NB4 (cell line): ENCODE measurements at regions not wholly inside any gene's neighbourhood (a gene's known extent, or its start where the extent isn't known, plus 50 kb on each side); places are given as distances from the start of the nearest gene placed in this dataset.

Source experiments
- DNase-seq: peaks from one replicate; pipeline ENCODE4 v3.0.0; 2010; ENCODE audit warnings: low read depth
- H3K4me3 ChIP-seq: one replicate; pipeline ENCODE4 v1.5.1; 2011; ENCODE audit warnings: mild to moderate bottlenecking, low read depth, low read length, moderate library complexity
- MYC ChIP-seq: IDR thresholded peaks from 2 replicates; pipeline ENCODE4 v1.6.1; 2011; ENCODE audit warnings: low read depth, low read length
- POLR2A ChIP-seq: IDR thresholded peaks from 2 replicates; pipeline ENCODE4 v1.6.1; 2011; ENCODE audit warnings: mild to moderate bottlenecking; ENCODE audit not compliant: insufficient read length; ENCODE audit errors: extremely low read depth
- TF ChIP-seq, protein P1 (sequence below): IDR thresholded peaks from one replicate; pipeline ENCODE4 v1.5.1; 2012; ENCODE audit warnings: low read depth, low read length
- TF ChIP-seq, protein P2 (sequence below): IDR thresholded peaks from 2 replicates; pipeline ENCODE4 v1.6.1; 2011; ENCODE audit warnings: low read depth, low read length

DNA sequence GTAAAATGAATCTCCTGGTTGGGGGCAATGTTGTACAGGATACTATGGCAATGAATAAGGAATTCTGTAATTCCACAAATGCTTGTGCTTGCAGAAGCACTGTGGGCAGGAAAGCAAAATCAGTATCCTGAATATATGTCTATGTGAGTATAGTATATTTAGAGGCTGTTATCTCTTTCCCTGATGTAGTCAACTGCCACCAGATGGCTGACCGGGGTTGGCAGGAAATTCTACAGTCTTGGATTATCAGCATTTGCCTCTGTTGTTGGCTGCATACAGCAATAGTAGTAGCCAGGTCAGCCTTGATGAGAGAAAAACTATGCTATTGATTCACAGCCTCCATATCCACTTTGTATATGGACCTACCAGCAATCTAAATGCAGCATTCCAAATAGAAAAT, 425.1 kb upstream of the JAG1 start:
- no peak overlapping the region for H3K4me3 ChIP-seq
- no peak for TF ChIP-seq POLR2A
- TF ChIP-seq, protein P1, sequence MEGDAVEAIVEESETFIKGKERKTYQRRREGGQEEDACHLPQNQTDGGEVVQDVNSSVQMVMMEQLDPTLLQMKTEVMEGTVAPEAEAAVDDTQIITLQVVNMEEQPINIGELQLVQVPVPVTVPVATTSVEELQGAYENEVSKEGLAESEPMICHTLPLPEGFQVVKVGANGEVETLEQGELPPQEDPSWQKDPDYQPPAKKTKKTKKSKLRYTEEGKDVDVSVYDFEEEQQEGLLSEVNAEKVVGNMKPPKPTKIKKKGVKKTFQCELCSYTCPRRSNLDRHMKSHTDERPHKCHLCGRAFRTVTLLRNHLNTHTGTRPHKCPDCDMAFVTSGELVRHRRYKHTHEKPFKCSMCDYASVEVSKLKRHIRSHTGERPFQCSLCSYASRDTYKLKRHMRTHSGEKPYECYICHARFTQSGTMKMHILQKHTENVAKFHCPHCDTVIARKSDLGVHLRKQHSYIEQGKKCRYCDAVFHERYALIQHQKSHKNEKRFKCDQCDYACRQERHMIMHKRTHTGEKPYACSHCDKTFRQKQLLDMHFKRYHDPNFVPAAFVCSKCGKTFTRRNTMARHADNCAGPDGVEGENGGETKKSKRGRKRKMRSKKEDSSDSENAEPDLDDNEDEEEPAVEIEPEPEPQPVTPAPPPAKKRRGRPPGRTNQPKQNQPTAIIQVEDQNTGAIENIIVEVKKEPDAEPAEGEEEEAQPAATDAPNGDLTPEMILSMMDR = peak; percentile 11
- DNase-seq = peak; percentile 11

DNA sequence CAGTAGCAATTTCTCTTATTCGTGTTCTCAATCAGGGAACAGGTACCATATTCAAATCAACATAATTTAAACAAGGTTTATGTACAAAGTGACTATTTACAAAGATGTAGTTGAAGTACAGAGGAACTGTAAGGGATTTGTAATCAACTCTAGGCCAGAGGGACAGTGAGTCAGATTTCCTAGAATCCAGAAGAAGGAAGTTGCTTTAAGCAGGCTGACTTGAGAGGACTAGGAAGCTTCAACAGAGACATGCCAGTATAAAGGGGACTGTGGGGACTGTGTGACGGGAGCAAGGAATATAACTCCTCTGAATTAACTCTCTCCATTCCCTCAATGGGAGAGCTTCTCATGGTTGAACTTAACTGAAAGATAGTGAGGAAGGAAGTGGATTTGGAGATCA, 427.4 kb upstream of the JAG1 start:
- DNase-seq = no peak
- H3K4me3 ChIP-seq = no peak overlapping the region
- TF ChIP-seq, protein P2, sequence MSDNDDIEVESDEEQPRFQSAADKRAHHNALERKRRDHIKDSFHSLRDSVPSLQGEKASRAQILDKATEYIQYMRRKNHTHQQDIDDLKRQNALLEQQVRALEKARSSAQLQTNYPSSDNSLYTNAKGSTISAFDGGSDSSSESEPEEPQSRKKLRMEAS = no peak
- TF ChIP-seq POLR2A (no peak), MYC (no peak)
- TF ChIP-seq, protein P1 = no peak

DNA sequence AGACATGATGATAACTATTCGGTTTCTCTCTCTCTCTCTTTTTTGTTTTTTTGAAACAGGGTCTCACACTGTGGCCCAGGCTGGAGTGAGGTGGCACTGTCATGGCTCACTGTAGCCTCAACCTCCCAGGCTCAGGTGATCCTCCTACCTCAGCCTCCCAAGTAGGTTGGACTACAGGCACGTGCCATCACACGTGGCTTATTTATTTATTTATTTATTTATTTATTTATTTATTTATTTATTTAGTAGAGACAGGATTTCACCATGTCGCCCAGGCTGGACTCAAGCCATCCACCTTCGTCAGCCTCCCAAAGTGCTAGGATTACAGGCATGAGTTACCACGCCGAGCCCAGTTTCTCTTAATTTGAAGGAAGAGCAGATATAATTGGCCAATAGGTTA, 427.9 kb upstream of the JAG1 start:
- no peak for DNase-seq
- TF ChIP-seq MYC (no peak), POLR2A (no peak)
- TF ChIP-seq, protein P2 = no peak
- TF ChIP-seq, protein P1 = no peak
- no peak overlapping the region for H3K4me3 ChIP-seq

DNA sequence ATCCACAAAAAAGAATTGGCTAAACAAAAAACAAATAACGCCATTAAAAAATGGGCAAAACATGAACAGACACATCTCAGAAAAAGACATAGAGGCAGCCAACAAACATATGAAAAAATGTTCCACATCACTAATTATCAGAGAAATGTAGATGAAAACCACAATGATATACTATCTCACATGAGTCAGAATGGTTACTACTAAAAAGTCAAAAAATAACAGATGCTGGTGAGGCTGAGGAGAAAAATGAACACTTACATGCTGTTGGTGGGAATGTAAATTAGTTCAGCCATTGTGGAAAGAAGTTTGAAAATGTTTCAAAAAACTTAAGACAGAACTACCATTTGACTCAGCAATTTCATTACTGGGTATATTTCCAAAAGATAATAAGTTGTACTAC, 430.1 kb upstream of the JAG1 start:
- TF ChIP-seq POLR2A (no peak), MYC (no peak)
- TF ChIP-seq, protein P1 = no peak
- TF ChIP-seq, protein P2 = no peak
- DNase-seq = no peak
- no peak overlapping the region for H3K4me3 ChIP-seq

DNA sequence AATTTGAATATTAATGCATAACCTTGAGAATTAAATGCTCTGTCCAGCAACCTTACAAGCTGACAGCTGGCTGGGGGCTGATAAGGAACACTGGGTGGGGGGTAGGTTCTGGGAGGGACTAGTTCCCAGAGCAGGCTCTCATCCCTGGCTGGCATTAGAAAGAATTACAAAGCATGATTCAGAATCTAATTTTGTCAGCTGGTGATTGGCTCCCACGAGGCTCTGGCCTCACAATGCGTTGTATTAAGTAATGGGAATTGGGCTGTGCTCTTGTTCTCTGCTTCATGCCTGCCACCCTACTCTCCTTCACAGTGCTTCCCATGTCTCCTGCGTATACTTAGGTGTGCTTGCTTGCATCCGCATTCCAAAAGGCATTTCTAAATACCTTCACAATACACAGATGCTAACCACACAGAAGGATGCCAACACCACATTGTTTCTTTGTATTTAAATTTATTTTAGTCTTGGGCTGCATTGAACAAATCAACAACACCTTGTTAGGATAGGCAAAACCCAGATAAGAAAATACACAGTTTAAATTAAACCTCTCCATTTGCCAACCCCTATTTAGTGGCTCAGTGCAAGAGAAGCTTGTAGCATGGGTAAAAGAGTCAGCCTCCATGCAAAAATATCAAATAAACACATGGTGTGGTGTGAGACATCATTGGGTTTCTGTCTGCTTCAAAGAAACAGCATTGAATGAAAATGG, 434.5 kb upstream of the JAG1 start:
- no peak overlapping the region for H3K4me3 ChIP-seq
- no peak for DNase-seq
- TF ChIP-seq, protein P2 = no peak
- TF ChIP-seq POLR2A (no peak), MYC (no peak)
- TF ChIP-seq, protein P1 = no peak

DNA sequence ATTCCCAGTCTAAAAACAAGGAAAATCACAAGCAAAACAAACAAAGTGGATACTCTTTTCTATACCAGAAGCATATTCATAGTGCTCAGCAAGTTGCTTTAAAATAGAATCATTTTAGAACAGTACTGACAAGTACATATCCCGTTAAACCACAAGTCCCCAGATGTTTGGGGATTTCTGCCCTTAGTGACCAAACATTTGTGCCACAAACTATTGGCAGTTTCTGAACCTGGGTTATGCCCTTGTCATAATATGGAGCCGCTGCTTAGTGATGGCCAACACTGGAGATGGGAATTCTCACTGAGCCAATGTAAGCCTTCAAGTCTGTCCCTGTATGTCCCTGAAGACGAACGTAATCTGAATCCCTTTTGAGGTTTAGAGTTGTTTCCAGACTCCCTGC, 436.7 kb upstream of the JAG1 start:
- DNase-seq = no peak
- TF ChIP-seq, protein P2 = no peak
- no peak for TF ChIP-seq POLR2A
- H3K4me3 ChIP-seq = no peak overlapping the region
